H1 (cell line): ENCODE measurements at regions not wholly inside any gene's neighbourhood (a gene's known extent, or its start where the extent isn't known, plus 50 kb on each side); places are given as distances from the start of the nearest gene placed in this dataset.

Source experiments
- POU5F1 ChIP-seq: IDR thresholded peaks from 2 replicates; pipeline ENCODE4 v1.6.1; 2011; ENCODE audit warnings: low read depth, mild to moderate bottlenecking, low read length, moderate library complexity

DNA sequence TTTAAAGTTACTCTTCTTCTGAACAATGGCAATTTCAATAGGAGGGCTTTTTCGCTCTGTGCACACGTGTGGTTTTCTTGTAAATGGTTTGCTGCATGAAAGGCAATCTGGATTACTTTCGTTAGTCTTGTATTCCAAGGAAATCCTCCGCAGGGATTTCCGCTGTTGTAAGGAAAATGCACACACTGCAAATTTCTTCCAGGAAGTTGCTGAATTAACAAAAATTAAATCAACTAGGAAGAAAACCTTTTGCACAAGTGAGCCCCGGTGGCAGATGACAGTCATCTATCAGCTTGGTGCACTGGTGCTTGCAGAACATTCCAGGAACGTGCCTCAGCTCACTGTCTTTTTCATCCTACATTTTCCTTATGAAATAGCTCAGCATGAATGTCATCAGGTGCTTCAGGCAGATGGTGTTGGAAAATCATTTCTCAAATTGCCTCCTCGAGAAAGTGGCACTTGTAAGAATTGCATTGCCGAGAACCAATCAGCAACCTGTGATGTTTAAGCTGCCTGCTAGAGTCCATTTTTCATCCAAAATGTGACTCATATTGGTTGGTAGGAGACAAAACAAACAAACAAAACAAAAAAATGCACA lies 272.4 kb upstream of the VCX start (continued):
- TF ChIP-seq POU5F1, result no peak
- TF ChIP-seq, all 59 proteins: peak for 0
